HAP-1 (cell line): ENCODE measurements at regions not wholly inside any gene's neighbourhood (a gene's known extent, or its start where the extent isn't known, plus 50 kb on each side); places are given as distances from the start of the nearest gene placed in this dataset.

ENCODE experiments used
- DNase-seq, 2 experiments: peaks; one replicate each; pipeline ENCODE4 v3.0.0-alpha.2; 2016 to 2020; ENCODE audit warnings: low spot score in 2 of 2
- H3K27me3 ChIP-seq: fragments of 250-450 bp; sonication (Bioruptor Pico); 2 replicates; pipeline ENCODE4 v1.5.1; 2020; ENCODE audit warnings: low read depth, mild to moderate bottlenecking, moderate library complexity
- H3K36me3 ChIP-seq: fragments of 250-450 bp; sonication (Bioruptor Pico); replicated peaks from 2 replicates; pipeline ENCODE4 v1.5.1; 2020; ENCODE audit warnings: mild to moderate bottlenecking
- H3K4me1 ChIP-seq: fragments of 250-450 bp; sonication (Bioruptor Pico); 2 replicates; pipeline ENCODE4 v1.5.1; 2020; ENCODE audit warnings: mild to moderate bottlenecking
- H3K4me3 ChIP-seq: fragments of 250-450 bp; sonication (Bioruptor Pico); 2 replicates; pipeline ENCODE4 v1.5.1; 2020; ENCODE audit warnings: mild to moderate bottlenecking, moderate library complexity
- H3K9me3 ChIP-seq: fragments of 250-450 bp; sonication (Bioruptor Pico); 2 replicates; pipeline ENCODE4 v1.5.1; 2020; ENCODE audit warnings: mild to moderate bottlenecking, moderate library complexity
- in situ Hi-C: fragments of 300-500 bp; cut with MboI; formaldehyde crosslinking; loops from 3 replicates; pipeline ENCODE4 v1.14.3; 2020; ENCODE audit warnings: low sequenced_read_pairs, inconsistent platforms, mixed read lengths

DNA sequence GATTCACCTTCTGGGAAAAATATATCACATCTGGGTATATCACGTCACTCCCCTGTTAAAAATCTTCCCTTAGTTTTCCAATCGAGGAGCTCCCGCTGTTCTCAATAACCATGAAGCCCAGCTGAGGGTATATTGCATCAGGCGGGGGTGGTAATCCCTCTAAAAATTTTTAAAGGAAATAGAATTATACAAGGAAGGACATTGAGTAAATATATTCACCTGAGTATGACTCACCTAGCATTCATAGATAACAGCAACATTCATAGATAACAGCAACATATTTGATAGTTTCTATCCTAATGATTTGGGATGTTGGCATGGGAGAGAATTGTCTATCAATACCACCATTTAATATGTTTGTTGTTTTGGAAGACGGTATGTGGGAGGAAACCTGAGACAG, 473.6 kb downstream of the RMST start:
- in situ Hi-C loops: no loop called here

GRCh38 chr12:97938031-97938430, 475.4 kb downstream of the RMST start:
- DNase-seq: no peak
- H3K9me3 ChIP-seq: no peaks in the 10 kb centered on the region
- in situ Hi-C loops: no loop called here

More for the DNA sequence above, 473.6 kb downstream of the RMST start:
- DNase-seq: no peak
- Histone ChIP-seq H3K4me3 (no peak overlapping the region), H3K4me1 (no peaks in the 10 kb centered on the region), H3K36me3 (no peaks in the 10 kb centered on the region), H3K9me3 (no peaks in the 10 kb centered on the region), H3K27me3 (no peaks in the 10 kb centered on the region)

DNA sequence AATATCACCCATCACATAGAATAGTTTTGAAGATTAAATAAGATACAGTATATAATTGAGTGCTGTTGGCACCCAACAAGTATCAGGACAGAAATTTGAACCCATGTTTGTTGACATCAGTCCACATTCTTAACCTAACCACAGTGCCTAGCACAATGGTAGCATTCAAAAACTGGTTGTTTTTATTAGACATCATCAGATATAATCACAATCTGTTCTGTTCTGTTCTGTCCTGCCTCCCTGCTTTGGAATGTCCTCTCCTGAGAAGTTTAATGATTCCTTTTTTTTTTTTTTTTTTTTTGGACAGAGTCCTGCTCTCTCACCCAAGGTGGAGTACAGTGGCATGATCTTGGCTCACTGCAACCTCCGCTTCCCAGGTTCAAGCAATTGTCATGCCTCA, 476.6 kb downstream of the RMST start:
- no peak for DNase-seq
- in situ Hi-C loops: no loop called here
- Histone ChIP-seq H3K4me1 (no peaks in the 10 kb centered on the region), H3K36me3 (no peaks in the 10 kb centered on the region), H3K9me3 (no peaks in the 10 kb centered on the region), H3K27me3 (no peaks in the 10 kb centered on the region), H3K4me3 (no peak overlapping the region)

More at GRCh38 chr12:97938031-97938430, 475.4 kb downstream of the RMST start:
- H3K4me1 ChIP-seq: no peaks in the 10 kb centered on the region
- no peak overlapping the region for H3K4me3 ChIP-seq
- H3K36me3 ChIP-seq: no peaks in the 10 kb centered on the region
- H3K27me3 ChIP-seq: no peaks in the 10 kb centered on the region

DNA sequence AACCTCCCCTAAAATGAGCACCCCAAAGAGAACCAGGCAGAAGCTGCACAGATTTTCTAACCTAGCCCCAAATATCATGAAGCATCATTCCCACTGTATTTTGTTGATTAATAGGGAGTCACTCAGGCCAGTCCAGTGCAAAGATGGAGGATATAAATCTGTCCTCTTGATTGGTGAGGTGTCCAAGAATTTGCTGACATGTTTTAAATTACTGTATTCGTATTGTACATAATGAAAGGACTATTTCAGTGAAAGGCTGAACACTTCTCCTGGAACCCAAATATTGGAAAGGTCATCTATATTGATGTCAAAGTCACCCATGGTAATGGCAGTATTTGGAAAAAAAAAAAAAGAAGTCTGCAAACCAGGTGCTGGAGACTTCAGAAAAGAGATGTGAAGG, 477.5 kb downstream of the RMST start:
- Histone ChIP-seq H3K36me3 (no peaks in the 10 kb centered on the region), H3K4me3 (no peak overlapping the region), H3K27me3 (no peaks in the 10 kb centered on the region), H3K4me1 (no peaks in the 10 kb centered on the region), H3K9me3 (no peaks in the 10 kb centered on the region)
- no peak for DNase-seq
- in situ Hi-C loops: no loop called here

- no peak overlapping the region for H3K4me3 ChIP-seq
- in situ Hi-C loops: no loop called here
- no peak for DNase-seq
- H3K4me1 ChIP-seq: no peaks in the 10 kb centered on the region
- no peaks in the 10 kb centered on the region for H3K27me3 ChIP-seq
- H3K9me3 ChIP-seq: no peaks in the 10 kb centered on the region
- H3K36me3 ChIP-seq: no peaks in the 10 kb centered on the region
Measured at GRCh38 chr12:97940629-97941028, 478.0 kb downstream of the RMST start.

- in situ Hi-C loops: no loop called here
Measured at GRCh38 chr12:97941686-97942354, 479.2 kb downstream of the RMST start.

GRCh38 chr12:97943359-97943758, 480.8 kb downstream of the RMST start:
- Histone ChIP-seq H3K4me3 (no peak overlapping the region), H3K4me1 (no peaks in the 10 kb centered on the region), H3K9me3 (no peaks in the 10 kb centered on the region), H3K36me3 (no peaks in the 10 kb centered on the region), H3K27me3 (no peaks in the 10 kb centered on the region)
- DNase-seq: no peak
- in situ Hi-C loops: no loop called here

More at GRCh38 chr12:97941686-97942354, 479.2 kb downstream of the RMST start:
- Histone ChIP-seq H3K9me3 (no peaks in the 10 kb centered on the region), H3K27me3 (no peaks in the 10 kb centered on the region), H3K36me3 (no peaks in the 10 kb centered on the region), H3K4me3 (no peak overlapping the region), H3K4me1 (no peaks in the 10 kb centered on the region)
- DNase-seq: no peak

GRCh38 chr12:97944576-97944975, 482.0 kb downstream of the RMST start:
- H3K4me1 ChIP-seq: no peaks in the 10 kb centered on the region
- in situ Hi-C loops: no loop called here
- no peaks in the 10 kb centered on the region for H3K9me3 ChIP-seq
- H3K36me3 ChIP-seq: no peaks in the 10 kb centered on the region
- no peak overlapping the region for H3K4me3 ChIP-seq
- no peaks in the 10 kb centered on the region for H3K27me3 ChIP-seq
- no peak for DNase-seq

DNA sequence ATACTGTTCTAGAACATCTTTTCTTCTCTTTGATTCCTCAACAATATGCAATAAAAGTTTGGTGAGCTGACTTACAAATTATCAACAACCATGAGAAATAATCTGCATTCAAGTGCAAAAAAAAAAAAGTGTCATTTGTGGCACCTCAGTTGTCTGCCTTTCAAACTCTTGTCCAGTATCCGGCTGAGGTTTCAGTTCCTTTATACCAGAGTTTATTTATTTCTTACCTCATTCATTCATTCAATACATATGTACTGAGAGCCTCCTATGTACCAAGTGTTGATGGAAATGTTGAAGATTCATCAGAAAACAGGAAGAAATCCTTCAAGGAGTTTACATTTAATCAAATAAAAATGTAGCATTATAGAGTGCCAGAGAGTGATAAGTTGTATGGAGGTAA, 484.1 kb downstream of the RMST start:
- Histone ChIP-seq H3K27me3 (no peaks in the 10 kb centered on the region), H3K36me3 (no peaks in the 10 kb centered on the region), H3K4me1 (no peaks in the 10 kb centered on the region), H3K9me3 (no peaks in the 10 kb centered on the region), H3K4me3 (no peak overlapping the region)
- no peak for DNase-seq
- in situ Hi-C loops: no loop called here

- no peaks in the 10 kb centered on the region for H3K4me1 ChIP-seq
- H3K9me3 ChIP-seq: no peaks in the 10 kb centered on the region
- in situ Hi-C loops: no loop called here
- no peaks in the 10 kb centered on the region for H3K27me3 ChIP-seq
- H3K4me3 ChIP-seq: no peak overlapping the region
- no peaks in the 10 kb centered on the region for H3K36me3 ChIP-seq
- DNase-seq: peak in 1 of 2 experiments; percentile 55
Measured at GRCh38 chr12:97948591-97948990, 486.0 kb downstream of the RMST start.

DNA sequence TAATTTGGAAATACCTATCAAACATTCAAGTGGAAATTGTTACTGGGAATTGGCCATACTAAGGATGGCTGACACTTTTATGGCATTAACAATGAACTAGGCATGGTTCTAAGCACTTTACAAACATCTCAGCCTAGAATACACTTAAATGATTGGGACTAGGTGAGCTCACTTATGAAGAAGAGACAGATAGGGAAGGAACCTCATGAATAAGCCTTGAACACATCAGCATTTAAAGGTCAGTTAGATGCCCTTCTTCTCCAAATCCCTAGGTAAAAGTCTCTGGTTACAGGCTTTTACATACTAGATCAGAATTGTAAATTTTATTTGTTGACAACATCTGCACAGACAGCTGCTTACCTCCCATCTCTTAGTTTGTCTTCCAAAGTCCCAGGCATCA, 488.6 kb downstream of the RMST start:
- Histone ChIP-seq H3K36me3 (no peaks in the 10 kb centered on the region), H3K27me3 (no peaks in the 10 kb centered on the region), H3K4me3 (no peak overlapping the region), H3K9me3 (no peaks in the 10 kb centered on the region), H3K4me1 (no peaks in the 10 kb centered on the region)
- no peak for DNase-seq
- in situ Hi-C loops: no loop called here

- Histone ChIP-seq H3K9me3 (no peaks in the 10 kb centered on the region), H3K27me3 (no peaks in the 10 kb centered on the region), H3K4me3 (no peak overlapping the region), H3K4me1 (no peaks in the 10 kb centered on the region), H3K36me3 (no peaks in the 10 kb centered on the region)
- no peak for DNase-seq
- in situ Hi-C loops: no loop called here
Measured at GRCh38 chr12:97951717-97952116, 489.1 kb downstream of the RMST start.

DNA sequence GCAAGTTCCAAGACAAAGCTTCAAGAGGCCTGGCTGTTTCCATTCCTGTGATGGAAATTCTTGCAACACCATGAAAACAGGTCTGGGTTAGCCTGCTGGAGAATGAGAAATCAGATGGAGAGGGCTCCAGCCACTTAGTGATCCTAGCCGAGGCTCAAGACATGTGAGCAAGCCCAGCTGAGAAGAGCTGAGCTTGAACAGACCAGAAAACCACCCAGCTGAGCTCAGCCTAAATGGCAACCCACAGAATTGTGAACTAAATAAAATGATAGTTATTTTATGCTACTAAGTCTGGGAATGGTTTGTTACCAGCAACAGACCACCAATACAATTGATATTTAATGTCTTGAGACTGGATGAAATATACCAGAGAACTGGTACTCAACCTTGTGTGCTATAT, 494.5 kb downstream of the RMST start:
- Histone ChIP-seq H3K4me3 (no peak overlapping the region), H3K9me3 (no peaks in the 10 kb centered on the region), H3K36me3 (no peaks in the 10 kb centered on the region), H3K27me3 (no peaks in the 10 kb centered on the region), H3K4me1 (no peaks in the 10 kb centered on the region)
- DNase-seq: no peak
- in situ Hi-C loops: no loop called here

GRCh38 chr12:97960225-97960624, 497.6 kb downstream of the RMST start:
- Histone ChIP-seq H3K27me3 (no peaks in the 10 kb centered on the region), H3K36me3 (no peaks in the 10 kb centered on the region), H3K4me1 (no peaks in the 10 kb centered on the region), H3K9me3 (no peaks in the 10 kb centered on the region), H3K4me3 (no peak overlapping the region)
- in situ Hi-C loops: no loop called here
- DNase-seq: no peak
